ENCODE measurements at regions not wholly inside any gene's neighbourhood (a gene's known extent, or its start where the extent isn't known, plus 50 kb on each side); places are given as distances from the start of the nearest gene placed in this dataset.

DNA sequence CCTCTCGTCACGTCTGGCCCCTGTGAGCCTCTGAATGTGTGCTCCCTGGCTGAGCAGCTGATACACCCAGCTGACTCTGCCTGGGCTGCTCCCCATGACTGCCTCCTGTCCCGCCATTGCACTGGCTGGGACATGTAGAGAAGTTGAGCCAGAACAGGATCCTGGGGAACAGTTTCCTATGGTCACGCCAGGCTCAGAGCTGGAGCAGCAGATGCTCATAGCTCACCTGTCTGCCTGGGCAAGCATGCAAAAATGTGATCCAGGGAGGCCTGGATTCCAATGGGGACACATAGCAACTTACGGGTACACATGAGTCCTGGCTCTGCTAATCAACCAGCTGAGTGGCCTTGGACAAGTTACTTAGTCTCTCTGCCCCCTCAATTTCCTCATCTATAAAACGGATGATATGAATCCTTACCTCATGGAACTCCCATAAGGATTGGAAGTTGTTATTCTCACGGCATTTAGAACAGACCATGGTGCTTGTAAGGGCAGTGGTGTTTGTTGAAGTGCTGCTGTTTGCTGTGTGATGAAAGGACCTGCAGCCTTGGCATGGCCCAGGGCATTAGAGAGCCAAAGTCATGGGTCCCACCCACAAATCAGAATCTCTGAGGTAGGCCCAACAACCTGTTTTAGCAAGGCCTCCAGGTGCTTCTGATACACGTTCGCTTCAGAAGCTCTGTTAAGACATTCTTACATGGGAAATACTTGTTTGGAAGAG, 150.3 kb upstream of the VANGL1 start:
- DNase-seq: no peak

DNA sequence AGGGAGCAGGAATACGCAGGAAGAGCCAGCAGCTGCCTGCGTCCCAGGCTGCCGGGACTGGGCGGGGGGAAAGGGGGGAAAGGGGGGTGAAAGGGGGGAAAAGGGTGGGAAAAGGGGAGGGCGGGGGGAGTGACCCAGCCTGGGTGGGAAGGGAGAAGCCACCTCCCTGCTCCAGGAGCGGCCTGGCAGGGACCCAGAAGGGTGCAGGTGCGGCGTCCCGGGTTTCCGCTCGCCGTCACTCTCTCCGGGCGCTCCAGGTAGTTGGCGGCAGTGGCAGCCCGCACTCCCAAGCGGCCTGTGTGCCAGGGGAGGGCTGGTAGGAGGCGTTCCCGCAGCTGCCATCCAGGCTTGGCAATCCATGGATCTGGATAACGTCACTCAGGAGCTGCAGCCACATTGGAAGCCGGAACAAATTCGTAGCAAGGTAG, 141.0 kb upstream of the NGF start:
- no peak for DNase-seq

DNA sequence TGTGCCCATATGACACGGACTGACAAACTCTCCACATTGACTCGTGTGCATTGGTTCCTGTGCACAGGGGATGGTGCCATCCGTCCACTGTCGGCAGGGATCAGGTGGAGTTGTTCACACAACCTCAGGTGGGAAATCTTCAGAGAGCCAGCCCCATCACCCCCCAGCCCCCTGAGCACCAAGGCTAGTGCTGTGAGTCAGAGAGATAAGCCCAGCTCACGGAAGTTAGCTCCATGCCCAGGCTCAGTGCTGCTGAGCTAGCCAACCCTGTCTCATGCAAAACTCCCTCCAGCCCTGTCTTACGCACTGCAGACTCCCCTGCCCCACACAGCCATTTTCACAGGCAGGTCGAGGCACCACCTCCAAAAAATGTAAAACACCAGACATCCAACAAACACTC, 139.0 kb upstream of the NGF start:
- no peak for DNase-seq

- no peak for DNase-seq
Observed at GRCh38 chr1:115476616-115477015, 138.6 kb upstream of the NGF start.

DNA sequence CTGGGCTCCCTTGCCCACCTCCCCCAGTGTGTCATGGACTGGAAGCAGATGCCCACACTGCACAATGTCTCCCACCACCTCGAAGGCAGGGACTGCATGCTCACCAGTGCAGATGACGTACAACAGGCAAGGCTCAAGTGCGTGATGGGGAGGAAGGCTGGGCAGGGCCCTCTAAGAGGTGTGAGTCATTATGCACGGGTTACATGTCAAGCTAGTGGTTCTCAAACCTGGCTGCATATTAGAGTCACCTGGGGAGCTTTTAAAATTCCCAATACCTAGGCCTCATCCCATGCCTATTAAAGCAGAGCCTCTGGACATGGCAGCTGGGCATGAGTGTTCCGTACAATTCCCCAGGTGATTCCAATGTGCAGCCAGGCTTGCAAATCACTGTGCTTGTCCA, 137.9 kb upstream of the NGF start:
- no peak for DNase-seq

- DNase-seq: no peak
Observed at GRCh38 chr1:115475252-115475651, 137.2 kb upstream of the NGF start.

DNA sequence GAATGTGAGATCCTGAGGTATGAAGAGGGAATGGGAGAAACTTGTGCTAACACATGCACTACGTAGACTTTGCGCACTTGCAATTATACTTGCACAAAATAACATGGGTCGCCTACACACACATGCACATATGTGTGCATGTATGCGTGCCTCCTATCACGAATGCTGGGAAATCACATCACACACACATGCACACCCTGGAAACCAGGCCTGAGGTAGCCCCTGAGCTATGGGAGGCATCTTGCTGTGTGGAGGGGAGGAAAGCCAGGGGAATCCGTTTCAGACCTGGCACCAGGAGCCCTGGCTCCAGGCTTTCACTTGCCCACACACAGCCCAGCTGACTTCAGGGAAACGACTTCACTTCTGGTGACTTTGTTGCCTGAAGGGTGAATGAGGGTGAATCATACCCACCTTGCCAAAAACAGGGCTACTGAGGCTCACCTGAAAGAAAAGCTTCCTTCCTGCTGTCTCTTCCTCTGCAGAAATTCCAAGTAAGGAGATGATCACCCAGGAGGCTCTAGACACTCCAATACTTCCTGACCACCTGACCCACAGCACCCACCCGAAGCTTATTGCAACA, 136.0 kb upstream of the NGF start:
- DNase-seq: no peak

GRCh38 chr1:115469703-115470476, 131.8 kb upstream of the NGF start:
- DNase-seq: peak; percentile 94

- DNase-seq: no peak
Observed at GRCh38 chr1:115467790-115468189, 129.7 kb upstream of the NGF start.

- DNase-seq: no peak
Observed at GRCh38 chr1:115467196-115467595, 129.1 kb upstream of the NGF start.

GRCh38 chr1:115466433-115466832, 128.4 kb upstream of the NGF start:
- no peak for DNase-seq

DNA sequence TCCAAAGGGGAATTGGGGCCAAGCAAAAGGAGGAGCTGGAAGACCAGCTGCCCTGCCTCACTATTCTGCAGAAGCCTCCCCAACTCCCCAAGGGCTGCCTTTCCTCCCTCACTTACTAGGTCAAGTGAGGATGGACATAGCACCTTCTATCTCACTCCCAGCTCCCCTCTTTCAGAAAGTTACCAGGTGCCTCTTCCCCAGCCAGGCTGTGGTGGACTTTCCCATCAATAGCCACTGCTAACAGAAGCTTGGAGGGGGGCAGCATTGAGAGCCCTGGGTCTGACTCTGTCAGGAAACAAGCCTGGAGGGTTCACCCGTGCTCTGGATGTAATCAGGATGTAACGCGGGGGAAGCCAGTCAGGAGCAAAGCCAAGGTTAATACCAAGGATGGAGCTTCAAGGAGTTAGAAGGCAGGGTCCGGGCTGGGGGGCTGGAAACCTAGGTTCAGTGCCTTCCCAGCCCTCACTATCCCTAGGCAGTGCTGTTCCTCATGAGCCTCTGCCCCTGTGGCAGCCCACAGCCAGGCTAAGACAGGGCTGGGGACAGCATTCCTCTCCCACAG, 127.8 kb upstream of the NGF start:
- no peak for DNase-seq

- no peak for DNase-seq
Observed at GRCh38 chr1:115463347-115463746, 125.3 kb upstream of the NGF start.

GRCh38 chr1:115462566-115463076, 124.6 kb upstream of the NGF start:
- no peak for DNase-seq

GRCh38 chr1:115461526-115461925, 123.5 kb upstream of the NGF start:
- DNase-seq: no peak

DNA sequence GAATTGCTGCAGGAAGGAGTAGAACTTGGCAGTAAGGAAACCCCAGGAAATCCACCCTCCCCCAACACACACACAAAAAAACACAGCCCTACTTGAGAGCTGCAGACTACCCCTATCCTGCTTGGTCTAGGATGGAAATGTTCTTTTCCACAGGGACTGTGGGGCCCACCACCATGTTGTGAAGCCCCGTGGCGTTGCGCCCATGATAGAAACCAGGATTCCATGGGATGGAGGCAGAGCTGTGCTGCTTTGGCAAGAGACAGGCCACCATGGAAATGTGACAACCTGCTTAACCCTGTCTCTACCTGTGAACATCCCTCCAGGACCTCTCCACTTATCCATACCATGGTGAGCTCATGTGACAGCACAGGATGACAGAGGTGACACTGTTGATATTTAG, 121.1 kb upstream of the NGF start:
- DNase-seq: no peak

GRCh38 chr1:115458426-115459114, 120.5 kb upstream of the NGF start:
- DNase-seq: no peak

DNA sequence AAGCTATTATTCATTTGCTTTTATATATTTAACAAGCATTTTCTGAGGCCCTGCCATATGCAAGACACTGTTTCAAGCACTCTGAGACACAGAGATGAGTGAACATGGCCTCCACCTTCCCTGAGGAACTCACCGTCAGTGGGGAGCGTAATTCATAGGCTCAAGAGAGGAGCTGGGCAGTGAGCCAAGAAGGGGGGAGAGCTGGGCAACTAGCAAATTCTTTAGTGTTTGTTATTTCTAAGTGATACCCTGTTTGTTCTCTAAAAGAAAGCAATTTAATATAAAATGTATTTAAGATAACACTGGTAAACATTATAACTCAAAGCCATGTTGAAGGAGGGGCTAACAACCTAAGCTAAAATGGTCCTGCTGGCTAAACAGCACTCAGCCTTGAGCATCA, 119.2 kb upstream of the NGF start:
- peak; percentile 1 for DNase-seq

- DNase-seq: no peak
Observed at GRCh38 chr1:115456441-115456961, 118.5 kb upstream of the NGF start.

DNA sequence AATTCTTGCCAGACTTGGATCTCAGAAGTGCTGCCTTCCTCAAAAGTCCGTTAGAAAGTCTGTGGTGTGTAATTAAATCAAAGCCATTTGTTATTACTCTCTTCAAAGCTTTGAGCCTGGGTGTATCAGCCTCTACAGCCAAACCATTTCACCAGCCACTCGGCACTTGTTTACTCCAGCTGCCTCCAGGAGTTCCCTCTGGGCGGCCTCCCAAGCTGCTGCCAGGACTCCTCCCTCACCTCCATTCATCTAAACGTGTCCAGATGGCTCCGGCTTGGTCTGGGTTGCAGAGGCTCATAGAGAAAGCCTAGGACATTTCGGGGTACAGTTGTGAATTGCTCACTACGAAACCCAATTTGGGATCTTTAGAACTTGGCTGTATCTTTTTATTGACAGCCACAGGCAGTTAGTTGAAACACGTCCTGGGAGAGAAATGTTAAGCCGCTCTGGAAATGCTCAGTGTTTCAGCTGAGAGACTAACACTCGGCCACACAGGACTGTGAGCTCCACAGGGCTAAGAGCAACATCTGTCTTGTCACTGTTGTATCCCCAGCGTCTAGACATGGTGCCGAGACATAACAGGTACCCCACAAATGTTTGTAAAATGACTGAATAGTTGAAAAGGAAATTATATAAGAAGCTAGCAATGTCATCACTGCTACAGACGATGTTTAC, 116.9 kb upstream of the NGF start:
- no peak for DNase-seq

- no peak for DNase-seq
Observed at GRCh38 chr1:115453666-115454065, 115.6 kb upstream of the NGF start.

Data from kidney glomerular epithelial cell (primary cell).